ENCODE measurements at regions not wholly inside any gene's neighbourhood (a gene's known extent, or its start where the extent isn't known, plus 50 kb on each side); places are given as distances from the start of the nearest gene placed in this dataset.

DNA sequence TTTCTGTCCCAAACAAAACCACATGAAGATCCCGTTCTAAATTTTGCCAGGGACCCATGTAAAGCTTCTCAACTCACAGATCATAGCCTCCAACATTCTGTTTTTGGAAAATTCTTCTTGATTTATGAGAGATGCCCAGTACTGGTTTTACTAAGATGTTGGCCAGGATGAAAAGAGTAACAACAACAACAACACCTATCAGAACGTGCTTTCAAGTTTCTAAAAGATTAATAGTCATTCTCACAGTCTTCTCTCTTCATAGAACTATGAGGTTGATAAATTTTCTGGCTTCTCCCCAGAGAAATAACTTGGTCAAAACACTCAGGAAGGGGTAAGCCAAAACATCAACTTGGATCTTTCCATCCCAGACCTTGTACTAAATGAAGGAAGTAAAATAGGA is 567.5 kb upstream of the IGFBP3 start:
- no peak for DNase-seq (ENCODE audit: low read depth)
- no peak overlapping the region for H3K4me3 ChIP-seq (ENCODE audit: low read length)
- TF ChIP-seq, protein P1, sequence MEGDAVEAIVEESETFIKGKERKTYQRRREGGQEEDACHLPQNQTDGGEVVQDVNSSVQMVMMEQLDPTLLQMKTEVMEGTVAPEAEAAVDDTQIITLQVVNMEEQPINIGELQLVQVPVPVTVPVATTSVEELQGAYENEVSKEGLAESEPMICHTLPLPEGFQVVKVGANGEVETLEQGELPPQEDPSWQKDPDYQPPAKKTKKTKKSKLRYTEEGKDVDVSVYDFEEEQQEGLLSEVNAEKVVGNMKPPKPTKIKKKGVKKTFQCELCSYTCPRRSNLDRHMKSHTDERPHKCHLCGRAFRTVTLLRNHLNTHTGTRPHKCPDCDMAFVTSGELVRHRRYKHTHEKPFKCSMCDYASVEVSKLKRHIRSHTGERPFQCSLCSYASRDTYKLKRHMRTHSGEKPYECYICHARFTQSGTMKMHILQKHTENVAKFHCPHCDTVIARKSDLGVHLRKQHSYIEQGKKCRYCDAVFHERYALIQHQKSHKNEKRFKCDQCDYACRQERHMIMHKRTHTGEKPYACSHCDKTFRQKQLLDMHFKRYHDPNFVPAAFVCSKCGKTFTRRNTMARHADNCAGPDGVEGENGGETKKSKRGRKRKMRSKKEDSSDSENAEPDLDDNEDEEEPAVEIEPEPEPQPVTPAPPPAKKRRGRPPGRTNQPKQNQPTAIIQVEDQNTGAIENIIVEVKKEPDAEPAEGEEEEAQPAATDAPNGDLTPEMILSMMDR (conservative IDR thresholded peaks at IDR 0.05; ENCODE audit: low read depth, low read length) = no peak

DNA sequence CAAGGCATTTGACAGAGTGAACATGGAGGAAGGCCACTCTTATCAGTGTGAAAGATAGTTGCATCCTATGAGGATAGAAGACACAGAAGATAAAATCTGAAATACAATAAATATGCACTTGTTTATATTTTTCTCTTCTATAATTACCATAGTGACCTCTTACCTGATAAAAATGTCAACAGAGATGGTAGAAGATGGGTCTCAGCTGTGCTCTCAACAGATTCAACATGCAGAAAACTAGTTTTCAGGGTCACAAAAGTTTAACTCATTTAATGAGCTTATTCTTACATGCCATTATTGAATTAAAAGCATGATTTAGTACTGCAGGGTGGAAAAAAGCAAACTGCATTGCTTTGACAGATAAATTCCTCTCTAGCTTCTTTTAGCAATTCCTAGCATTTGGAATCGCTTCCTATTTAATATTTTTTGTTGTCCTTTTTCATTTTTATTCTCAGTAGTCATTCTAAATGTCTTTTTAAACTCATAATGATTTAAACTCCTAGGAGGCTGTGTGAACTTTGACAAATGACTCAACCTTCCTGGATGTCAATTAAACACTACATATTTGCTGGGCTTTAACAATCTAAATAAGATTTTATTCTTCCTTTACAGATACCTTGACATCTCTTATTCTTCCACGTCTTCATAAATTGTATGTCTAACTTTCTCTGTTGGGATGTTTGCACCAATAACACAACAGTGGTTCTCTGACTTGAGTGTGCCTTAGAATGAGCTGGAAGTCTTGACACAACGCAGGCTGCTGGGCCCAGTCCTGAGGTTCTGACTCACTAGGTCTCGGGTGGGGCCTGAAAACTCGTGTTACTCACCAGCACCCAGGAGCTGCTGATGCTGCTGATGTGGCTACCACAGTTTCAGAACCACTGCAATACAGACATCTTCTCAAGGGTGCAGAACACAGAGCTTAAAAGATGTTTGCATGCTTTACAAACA is 565.5 kb upstream of the IGFBP3 start:
- no peak overlapping the region for H3K4me3 ChIP-seq (ENCODE audit: low read length)
- TF ChIP-seq, protein P1 (conservative IDR thresholded peaks at IDR 0.05; ENCODE audit: low read depth, low read length) = no peak
- DNase-seq (ENCODE audit: low read depth) = no peak

DNA sequence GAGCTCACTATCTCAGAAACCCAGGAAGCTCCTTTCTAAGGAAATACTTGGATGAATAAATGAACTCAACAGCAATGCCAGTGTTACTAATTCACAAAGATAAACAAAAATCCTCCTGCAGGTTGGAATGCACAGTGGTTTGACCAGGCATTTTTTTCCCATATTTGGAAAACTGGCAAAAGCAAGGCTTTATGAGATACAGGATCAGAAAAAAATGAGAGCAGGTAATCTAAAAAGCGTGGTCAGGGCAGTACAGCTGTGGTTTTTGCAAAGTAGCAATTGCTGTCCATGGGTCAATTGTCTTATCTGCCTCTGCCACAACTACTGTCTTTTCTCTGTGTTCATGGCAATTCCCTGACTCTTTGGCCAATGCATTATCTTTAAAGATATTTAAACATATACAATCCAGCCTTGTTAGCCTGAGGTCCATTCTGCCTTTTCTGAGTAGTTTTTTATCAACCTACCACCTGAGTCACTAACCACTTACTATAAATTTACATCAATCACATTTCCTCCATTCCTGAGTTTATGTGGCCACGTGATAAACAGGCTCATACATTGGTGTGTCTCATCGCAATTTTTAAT is 564.5 kb upstream of the IGFBP3 start:
- TF ChIP-seq, protein P1 (conservative IDR thresholded peaks at IDR 0.05; ENCODE audit: low read depth, low read length) = peak; percentile 37
- H3K4me3 ChIP-seq (ENCODE audit: low read length) = no peak overlapping the region
- DNase-seq (ENCODE audit: low read depth) = no peak

DNA sequence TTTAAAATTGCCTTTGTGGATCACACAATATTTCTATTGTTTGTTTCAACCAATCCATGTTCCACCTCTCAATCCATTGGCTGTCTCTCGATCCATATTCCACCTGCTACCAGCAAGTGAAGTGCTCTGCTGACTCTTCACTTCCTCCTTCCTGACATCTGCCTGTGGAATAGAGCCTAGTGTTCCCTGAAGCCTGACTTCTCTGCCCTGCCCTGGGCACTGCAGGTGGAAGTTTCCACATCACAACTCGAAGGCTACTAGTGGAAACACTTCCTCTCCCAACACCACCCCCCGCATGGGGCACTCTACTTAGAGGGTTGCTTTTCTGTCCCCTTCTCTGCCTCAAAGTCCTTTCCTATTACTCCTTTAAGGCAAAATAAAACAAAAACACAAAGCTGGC is 563.8 kb upstream of the IGFBP3 start:
- no peak for DNase-seq (ENCODE audit: low read depth)
- TF ChIP-seq, protein P1 (conservative IDR thresholded peaks at IDR 0.05; ENCODE audit: low read depth, low read length) = no peak
- H3K4me3 ChIP-seq (ENCODE audit: low read length) = no peak overlapping the region

DNA sequence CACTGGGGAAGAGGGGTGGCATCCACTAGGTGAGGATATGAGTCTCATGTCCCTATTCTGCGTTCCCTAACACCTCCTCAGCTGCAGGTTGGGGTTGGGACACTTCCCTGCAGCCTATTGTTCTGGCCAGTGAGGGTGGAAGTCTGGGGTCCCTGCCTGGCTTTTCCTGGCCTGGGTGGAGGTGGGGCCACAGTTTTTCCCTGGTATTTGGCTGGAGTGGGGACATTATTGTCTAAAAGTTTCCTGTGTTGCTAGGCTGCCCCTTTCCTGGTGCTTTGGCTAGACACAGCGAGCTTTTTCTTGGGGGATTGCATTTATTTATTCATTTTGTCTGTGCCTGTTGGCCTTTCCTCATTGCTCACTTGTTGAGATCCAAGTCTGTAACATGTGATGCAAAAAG is 559.5 kb upstream of the IGFBP3 start:
- no peak overlapping the region for H3K4me3 ChIP-seq (ENCODE audit: low read length)
- TF ChIP-seq, protein P1 (conservative IDR thresholded peaks at IDR 0.05; ENCODE audit: low read depth, low read length) = no peak
- no peak for DNase-seq (ENCODE audit: low read depth)

DNA sequence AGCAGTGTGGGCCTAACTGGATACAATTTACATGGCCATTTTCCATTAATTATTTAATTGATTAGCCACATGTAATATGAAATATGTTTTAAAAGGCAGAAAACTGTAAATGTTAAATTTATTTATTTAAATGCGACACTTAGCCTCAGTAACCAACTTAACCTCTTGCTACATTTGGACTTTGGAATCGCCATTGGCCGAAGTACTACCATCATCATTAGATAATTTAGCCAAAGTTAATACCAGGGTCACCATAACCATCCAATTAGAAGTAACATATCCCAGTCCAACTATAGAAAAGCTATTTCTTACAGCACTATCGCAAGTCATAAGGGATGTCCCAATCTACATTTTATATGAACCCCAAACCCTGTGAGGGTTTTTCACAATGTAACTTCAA is 558.6 kb upstream of the IGFBP3 start:
- no peak overlapping the region for H3K4me3 ChIP-seq (ENCODE audit: low read length)
- TF ChIP-seq, protein P1 (conservative IDR thresholded peaks at IDR 0.05; ENCODE audit: low read depth, low read length) = no peak
- DNase-seq (ENCODE audit: low read depth) = no peak

DNA sequence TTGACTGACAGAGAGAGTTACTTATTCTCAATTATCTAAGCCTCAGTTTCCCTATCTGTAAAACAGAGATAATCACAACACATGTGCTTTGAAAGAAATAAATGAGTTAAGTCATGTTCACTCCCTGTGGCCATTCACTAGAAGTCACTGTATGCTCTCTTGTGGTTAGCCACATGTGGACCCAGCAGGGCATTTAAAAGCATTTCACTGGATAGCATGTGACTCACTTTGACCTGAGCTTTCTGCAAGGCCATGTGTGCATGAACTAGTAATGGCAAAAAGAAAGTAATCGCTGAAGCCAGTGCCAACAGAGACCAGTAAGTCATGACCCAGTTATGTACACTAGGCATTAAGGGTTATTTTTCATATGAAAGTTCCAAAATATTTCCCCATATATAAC is 557.0 kb upstream of the IGFBP3 start:
- H3K4me3 ChIP-seq (ENCODE audit: low read length) = no peak overlapping the region
- no peak for DNase-seq (ENCODE audit: low read depth)
- TF ChIP-seq, protein P1 (conservative IDR thresholded peaks at IDR 0.05; ENCODE audit: low read depth, low read length) = no peak

Data from retinal pigment epithelial cell (primary cell).